HG02623 (cell line): ENCODE measurements at regions not wholly inside any gene's neighbourhood (a gene's known extent, or its start where the extent isn't known, plus 50 kb on each side); places are given as distances from the start of the nearest gene placed in this dataset.

Experiments used
- ATAC-seq: cut with Tn5 transposase; IDR thresholded peaks from one replicate; pipeline ENCODE4 v1.9.1; 2021; ENCODE audit warnings: moderate library complexity; ENCODE audit not compliant: unreplicated experiment

GRCh38 chr3:77945320-77945719 lies 905.4 kb downstream of the ROBO2 start:
- no peak for ATAC-seq

- no peak for ATAC-seq
Observed at GRCh38 chr3:77947671-77948070, 907.8 kb downstream of the ROBO2 start.

GRCh38 chr3:77967621-77968020 lies 927.7 kb downstream of the ROBO2 start:
- ATAC-seq, result no peak

GRCh38 chr3:77976079-77976478 lies 936.2 kb downstream of the ROBO2 start:
- ATAC-seq, result no peak

- ATAC-seq, result no peak
Observed at GRCh38 chr3:78003090-78003489, 963.2 kb downstream of the ROBO2 start.

GRCh38 chr3:78004571-78004970 lies 964.7 kb downstream of the ROBO2 start:
- no peak for ATAC-seq

GRCh38 chr3:78013653-78014052 lies 973.8 kb downstream of the ROBO2 start:
- ATAC-seq, result no peak

- no peak for ATAC-seq
Observed at GRCh38 chr3:78015856-78016255, 976.0 kb downstream of the ROBO2 start.

- no peak for ATAC-seq
Observed at GRCh38 chr3:78021710-78022109, 981.8 kb downstream of the ROBO2 start.

GRCh38 chr3:78022232-78022631 lies 982.3 kb downstream of the ROBO2 start:
- ATAC-seq, result no peak

GRCh38 chr3:78023257-78023656 lies 983.4 kb downstream of the ROBO2 start:
- ATAC-seq, result no peak

GRCh38 chr3:78025916-78026315 lies 986.0 kb downstream of the ROBO2 start:
- no peak for ATAC-seq

GRCh38 chr3:78026318-78026828 lies 986.5 kb downstream of the ROBO2 start:
- no peak for ATAC-seq

- no peak for ATAC-seq
Observed at GRCh38 chr3:78029775-78030174, 989.9 kb downstream of the ROBO2 start.

GRCh38 chr3:78035131-78035641 lies 995.3 kb downstream of the ROBO2 start:
- no peak for ATAC-seq

GRCh38 chr3:78041486-78041885 lies 1001.6 kb downstream of the ROBO2 start:
- ATAC-seq, result no peak

- no peak for ATAC-seq
Observed at GRCh38 chr3:78046566-78046965, 1006.7 kb downstream of the ROBO2 start.

- ATAC-seq, result no peak
Observed at GRCh38 chr3:78048698-78049097, 1008.8 kb downstream of the ROBO2 start.

GRCh38 chr3:78049521-78049920 lies 1009.6 kb downstream of the ROBO2 start:
- no peak for ATAC-seq

GRCh38 chr3:78050276-78051065 lies 1010.6 kb downstream of the ROBO2 start:
- ATAC-seq, result no peak

GRCh38 chr3:78052746-78053145 lies 1012.8 kb downstream of the ROBO2 start:
- ATAC-seq, result no peak

- no peak for ATAC-seq
Observed at GRCh38 chr3:78066287-78066686, 1026.4 kb downstream of the ROBO2 start.

GRCh38 chr3:78070188-78070587 lies 1030.3 kb downstream of the ROBO2 start:
- ATAC-seq, result no peak
